ENCODE measurements at regions not wholly inside any gene's neighbourhood (a gene's known extent, or its start where the extent isn't known, plus 50 kb on each side); places are given as distances from the start of the nearest gene placed in this dataset.

- Histone ChIP-seq H3K4me3 (no peak overlapping the region), H3K9me3 (no peaks in the 10 kb centered on the region), H3K4me1 (no peaks in the 10 kb centered on the region), H3K36me3 (no peaks in the 10 kb centered on the region), H3K27me3 (no peaks in the 10 kb centered on the region), H3K27ac (no peak overlapping the region)
- in situ Hi-C loops (cut with MboI; ENCODE audit: low pct_ligation_motif_present in 1 of 4, low pct_unique_long_range_greater_than_20kb in 1 of 4, low sequenced_read_pairs in 3 of 4) (no loop called here), intact Hi-C loops (cut with DNase I; ENCODE audit: low total_unique reads) (no loop called here)
- TF ChIP-seq EP300 (IDR thresholded peaks at IDR 0.05; ENCODE audit: low read depth) (no peak), POLR2AphosphoS5 (IDR thresholded peaks at IDR 0.05) (no peak), POLR2A (IDR thresholded peaks at IDR 0.05) (no peak)
- TF ChIP-seq, protein P1, sequence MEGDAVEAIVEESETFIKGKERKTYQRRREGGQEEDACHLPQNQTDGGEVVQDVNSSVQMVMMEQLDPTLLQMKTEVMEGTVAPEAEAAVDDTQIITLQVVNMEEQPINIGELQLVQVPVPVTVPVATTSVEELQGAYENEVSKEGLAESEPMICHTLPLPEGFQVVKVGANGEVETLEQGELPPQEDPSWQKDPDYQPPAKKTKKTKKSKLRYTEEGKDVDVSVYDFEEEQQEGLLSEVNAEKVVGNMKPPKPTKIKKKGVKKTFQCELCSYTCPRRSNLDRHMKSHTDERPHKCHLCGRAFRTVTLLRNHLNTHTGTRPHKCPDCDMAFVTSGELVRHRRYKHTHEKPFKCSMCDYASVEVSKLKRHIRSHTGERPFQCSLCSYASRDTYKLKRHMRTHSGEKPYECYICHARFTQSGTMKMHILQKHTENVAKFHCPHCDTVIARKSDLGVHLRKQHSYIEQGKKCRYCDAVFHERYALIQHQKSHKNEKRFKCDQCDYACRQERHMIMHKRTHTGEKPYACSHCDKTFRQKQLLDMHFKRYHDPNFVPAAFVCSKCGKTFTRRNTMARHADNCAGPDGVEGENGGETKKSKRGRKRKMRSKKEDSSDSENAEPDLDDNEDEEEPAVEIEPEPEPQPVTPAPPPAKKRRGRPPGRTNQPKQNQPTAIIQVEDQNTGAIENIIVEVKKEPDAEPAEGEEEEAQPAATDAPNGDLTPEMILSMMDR (IDR thresholded peaks at IDR 0.05), result no peak
- no peak for DNase-seq
Measured at GRCh38 chr12:39032034-39032433, 126.6 kb upstream of the CPNE8 start.

DNA sequence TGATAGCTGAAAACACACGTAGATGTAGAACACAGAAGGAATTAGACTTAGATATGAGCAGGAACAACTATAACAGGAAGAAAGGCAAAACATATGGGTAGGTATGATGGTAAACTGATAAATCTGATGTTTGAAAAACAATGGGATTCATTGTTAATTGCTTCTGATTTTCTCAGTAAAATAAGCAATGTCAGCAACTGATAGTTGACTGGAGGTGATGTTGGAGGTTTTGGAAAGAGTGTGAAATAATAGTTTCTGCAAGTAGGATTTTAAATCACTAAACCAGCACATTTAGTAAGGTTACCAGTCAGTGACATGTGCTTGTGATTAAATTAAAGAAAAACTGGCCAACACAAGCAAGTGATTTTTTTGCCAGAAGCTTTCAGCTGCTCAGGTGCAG lies 123.0 kb upstream of the CPNE8 start:
- H3K4me1 ChIP-seq, result no peaks in the 10 kb centered on the region
- no peak for TF ChIP-seq POLR2AphosphoS5 (IDR thresholded peaks at IDR 0.05)
- TF ChIP-seq EP300 (IDR thresholded peaks at IDR 0.05; ENCODE audit: low read depth), result no peak
- no peak for TF ChIP-seq POLR2A (IDR thresholded peaks at IDR 0.05)
- TF ChIP-seq, protein P1 (IDR thresholded peaks at IDR 0.05), result no peak
- WGBS, 2 donors (ENCODE audit: low coverage in 1 of 2), result 79 to 88% methylated on average over 1 of the region's 1 CpG
- no peak for DNase-seq
- in situ Hi-C loops (cut with MboI; ENCODE audit: low pct_ligation_motif_present in 1 of 4, low pct_unique_long_range_greater_than_20kb in 1 of 4, low sequenced_read_pairs in 3 of 4) (no loop called here), intact Hi-C loops (cut with DNase I; ENCODE audit: low total_unique reads) (no loop called here)
- no peaks in the 10 kb centered on the region for H3K36me3 ChIP-seq
- no peaks in the 10 kb centered on the region for H3K27me3 ChIP-seq
- no peak overlapping the region for H3K4me3 ChIP-seq
- H3K27ac ChIP-seq, result no peak overlapping the region
- H3K9me3 ChIP-seq, result no peaks in the 10 kb centered on the region

- Histone ChIP-seq H3K27me3 (no peaks in the 10 kb centered on the region), H3K36me3 (no peaks in the 10 kb centered on the region), H3K27ac (no peak overlapping the region), H3K4me1 (no peaks in the 10 kb centered on the region), H3K9me3 (no peaks in the 10 kb centered on the region), H3K4me3 (no peak overlapping the region)
- DNase-seq, result no peak
- intact Hi-C loops (cut with DNase I; ENCODE audit: low total_unique reads) (no loop called here), in situ Hi-C loops (cut with MboI; ENCODE audit: low pct_ligation_motif_present in 1 of 4, low pct_unique_long_range_greater_than_20kb in 1 of 4, low sequenced_read_pairs in 3 of 4) (no loop called here)
- TF ChIP-seq POLR2AphosphoS5 (IDR thresholded peaks at IDR 0.05), result no peak
- TF ChIP-seq, protein P1 (IDR thresholded peaks at IDR 0.05), result no peak
- TF ChIP-seq POLR2A (IDR thresholded peaks at IDR 0.05), result no peak
- no peak for TF ChIP-seq EP300 (IDR thresholded peaks at IDR 0.05; ENCODE audit: low read depth)
- WGBS, 2 donors (ENCODE audit: low coverage in 1 of 2), result 29 to 38% methylated on average over 1 of the region's 1 CpG
Measured at GRCh38 chr12:39012870-39013269, 107.5 kb upstream of the CPNE8 start.

DNA sequence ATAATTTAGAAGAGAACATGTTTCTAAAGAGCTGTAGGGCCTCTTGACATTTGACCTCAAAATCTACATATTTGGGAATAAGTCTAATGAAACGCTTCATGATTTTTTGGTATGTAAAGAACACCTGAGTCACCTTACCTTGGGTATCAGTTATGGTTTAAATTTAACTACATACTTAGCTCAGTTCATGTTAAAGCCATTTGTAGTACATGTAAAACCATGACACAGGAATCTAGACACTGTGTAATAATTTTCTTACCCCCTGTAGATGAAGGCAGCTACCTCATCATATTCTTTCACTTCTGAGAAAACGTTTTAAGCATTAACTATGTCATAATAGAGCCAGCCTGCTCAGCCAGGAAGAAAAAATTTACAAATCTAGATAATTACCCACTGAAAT lies 105.8 kb upstream of the CPNE8 start:
- no peaks in the 10 kb centered on the region for H3K9me3 ChIP-seq
- H3K27ac ChIP-seq, result no peak overlapping the region
- DNase-seq, result no peak
- H3K27me3 ChIP-seq, result no peaks in the 10 kb centered on the region
- in situ Hi-C loops (cut with MboI; ENCODE audit: low pct_ligation_motif_present in 1 of 4, low pct_unique_long_range_greater_than_20kb in 1 of 4, low sequenced_read_pairs in 3 of 4) (no loop called here), intact Hi-C loops (cut with DNase I; ENCODE audit: low total_unique reads) (no loop called here)
- no peaks in the 10 kb centered on the region for H3K36me3 ChIP-seq
- no peaks in the 10 kb centered on the region for H3K4me1 ChIP-seq
- no peak overlapping the region for H3K4me3 ChIP-seq
- WGBS, 2 donors (ENCODE audit: low coverage in 1 of 2), result 51 to 67% methylated on average over 2 of the region's 2 CpGs
- TF ChIP-seq POLR2A (IDR thresholded peaks at IDR 0.05) (no peak), POLR2AphosphoS5 (IDR thresholded peaks at IDR 0.05) (no peak), EP300 (IDR thresholded peaks at IDR 0.05; ENCODE audit: low read depth) (no peak)
- TF ChIP-seq, protein P1 (IDR thresholded peaks at IDR 0.05), result no peak

All from transverse colon (tissue), 4 donors.